GM12878 (cell line): ENCODE measurements at regions not wholly inside any gene's neighbourhood (a gene's known extent, or its start where the extent isn't known, plus 50 kb on each side); places are given as distances from the start of the nearest gene placed in this dataset.
A peak's percentile ranks its signal among the peaks of the same experiment; 100 is the strongest.

Experiments used
- ATAC-seq: fragments of 200-7000 bp; cut with Tn5 transposase; 3 replicates; pipeline ENCODE4 v1.9.1; 2020; ENCODE audit warnings: mild to moderate bottlenecking, moderate library complexity
- BruUV-seq: library from RNA; stranded (reverse); fragments of 400-500 nt; replicated peaks from 2 replicates; lab custom pipeline; 2021; lab: Mats Ljungman, UMichigan
- CTCF ChIA-PET: fragments of 300-600 bp; sonication (Branson Sonifier 250); formaldehyde crosslinking; extraction: SDS; loops from one replicate; lab custom pipeline; 2021; ENCODE audit warnings: inconsistent platforms; lab: Yijun Ruan, JAX
- POLR2A ChIA-PET: fragments of 350-600 bp; formaldehyde crosslinking; extraction: SDS; loops from one replicate; lab custom pipeline; 2021; ENCODE audit warnings: inconsistent platforms; lab: Charles Lee
- RAD21 ChIA-PET: fragments of 300-600 bp; sonication (Branson Sonifier 250); formaldehyde crosslinking; loops from one replicate; lab custom pipeline; 2023; ENCODE audit warnings: antibody characterized with exemption; ENCODE audit not compliant: unreplicated experiment; lab: Charles Lee
- SMC1A ChIA-PET: fragments of 300-600 bp; sonication (Branson Sonifier 250); formaldehyde crosslinking; loops from one replicate; lab custom pipeline; 2023; ENCODE audit not compliant: unreplicated experiment, uncharacterized antibody; lab: Charles Lee
- DNase-seq: peaks from one replicate; pipeline ENCODE4 v3.0.0-alpha.2; 2011; ENCODE audit warnings: low read depth, low spot score
- FAIRE-seq: peaks from 3 replicates; lab custom pipeline; 2011; peaks lifted over from hg19 to GRCh38; lab: Jason Lieb, UNC
- H2AFZ ChIP-seq: 2 replicates; pipeline ENCODE4 v1.6.0; 2011; ENCODE audit warnings: low read depth, low read length, control low read depth; ENCODE audit not compliant: control insufficient read depth
- H3K27ac ChIP-seq: 2 replicates; pipeline ENCODE4 v1.5.1; 2011; ENCODE audit warnings: control low read depth; ENCODE audit not compliant: control insufficient read depth, insufficient read depth
- H3K27me3 ChIP-seq, 2 experiments: replicated peaks in 1 of 2; 2 replicates each; pipeline versions ENCODE4 v1.6.0 to v1.6.1; 2011; ENCODE audit warnings: low read length in 1 of 2; ENCODE audit not compliant: control insufficient read depth in 2 of 2, insufficient read depth in 2 of 2
- H3K36me3 ChIP-seq, 2 experiments: 2 replicates each; pipeline ENCODE4 v1.5.1; 2011; ENCODE audit warnings: low read length in 1 of 2; ENCODE audit not compliant: control insufficient read depth in 2 of 2, insufficient read depth in 2 of 2
- H3K4me1 ChIP-seq: 2 replicates; pipeline ENCODE4 v1.6.1; 2011; ENCODE audit warnings: mild to moderate bottlenecking, low read length, moderate library complexity, mixed read lengths; ENCODE audit not compliant: control insufficient read depth, insufficient read depth
- H3K4me2 ChIP-seq: 2 replicates; pipeline ENCODE4 v1.6.0; 2011; ENCODE audit warnings: control low read depth; ENCODE audit not compliant: control insufficient read depth, insufficient read depth
- H3K4me3 ChIP-seq: fragments of 200-600 bp; sonication (generic); 2 replicates; pipeline ENCODE4 v1.5.1; 2016
- H3K79me2 ChIP-seq: 2 replicates; pipeline ENCODE4 v1.6.0; 2011; ENCODE audit warnings: low read length; ENCODE audit not compliant: control insufficient read depth, insufficient read depth
- H3K9ac ChIP-seq: 2 replicates; pipeline ENCODE4 v1.8.0; 2011; ENCODE audit warnings: low read length, control low read depth, mixed read lengths; ENCODE audit not compliant: control insufficient read depth, insufficient read depth
- H3K9me3 ChIP-seq: replicated peaks from 3 replicates; pipeline ENCODE4 v1.5.1; 2011; ENCODE audit warnings: mild to moderate bottlenecking, low read length; ENCODE audit not compliant: control insufficient read depth, insufficient read depth
- H4K20me1 ChIP-seq: 2 replicates; pipeline ENCODE4 v1.6.0; 2011; ENCODE audit not compliant: control insufficient read depth, insufficient read depth
- ASH2L ChIP-seq: fragments of 300-600, 200-600 bp; sonication (generic); IDR thresholded peaks from 2 replicates; pipeline ENCODE4 v1.6.1; 2017; ENCODE audit warnings: low read depth, mild to moderate bottlenecking, borderline replicate concordance
- BACH1 ChIP-seq: fragments of 450-650 bp; IDR thresholded peaks from 2 replicates; pipeline ENCODE4 v1.6.1; 2017; ENCODE audit warnings: mild to moderate bottlenecking, borderline replicate concordance
- BHLHE40 ChIP-seq, 2 experiments: fragments of 450-650 bp in 1 of 2; IDR thresholded peaks; 2 replicates each; pipeline ENCODE4 v1.6.1; 2011 to 2017; ENCODE audit warnings: low read depth in 2 of 2, borderline replicate concordance in 1 of 2, improper control_type of control experiment in 1 of 2, low read length in 1 of 2, mild to moderate bottlenecking in 1 of 2
- BMI1 ChIP-seq: fragments of 450-650 bp; IDR thresholded peaks from 2 replicates; pipeline ENCODE4 v1.6.1; 2016; ENCODE audit warnings: mild to moderate bottlenecking, moderate library complexity, borderline replicate concordance
- E4F1 ChIP-seq: fragments of 450-650 bp; IDR thresholded peaks from 2 replicates; pipeline ENCODE4 v1.6.1; 2018; ENCODE audit warnings: borderline replicate concordance, mild to moderate bottlenecking; ENCODE audit not compliant: partially characterized antibody
- ETV6 ChIP-seq, 2 experiments: fragments of 450-650 bp in 1 of 2; IDR thresholded peaks in 1 of 2; conservative IDR thresholded peaks in 1 of 2; 2 replicates each; pipeline ENCODE4 v1.6.1; 2014; ENCODE audit warnings: antibody characterized with exemption in 1 of 2, borderline replicate concordance in 1 of 2, low read depth in 1 of 2, mild to moderate bottlenecking in 1 of 2, moderate library complexity in 1 of 2
- IKZF1 ChIP-seq: fragments of 450-650 bp; conservative IDR thresholded peaks from 2 replicates; pipeline ENCODE4 v1.6.1; 2017; ENCODE audit warnings: antibody characterized with exemption, mild to moderate bottlenecking
- IRF4 ChIP-seq: IDR thresholded peaks from 2 replicates; pipeline ENCODE4 v1.6.1; 2011; ENCODE audit warnings: low read depth, low read length
- JUNB ChIP-seq: IDR thresholded peaks from 2 replicates; pipeline ENCODE4 v1.6.1; 2016; ENCODE audit warnings: antibody characterized with exemption, mild to moderate bottlenecking
- KAT2A ChIP-seq: conservative IDR thresholded peaks from 2 replicates; pipeline ENCODE4 v1.6.1; 2011; ENCODE audit warnings: low read depth, low read length; ENCODE audit not compliant: control insufficient read depth
- MAX ChIP-seq: IDR thresholded peaks from 2 replicates; pipeline ENCODE4 v1.6.1; 2012; ENCODE audit warnings: low read depth, low read length, improper control_type of control experiment
- MLLT1 ChIP-seq: fragments of 450-650 bp; IDR thresholded peaks from 2 replicates; pipeline ENCODE4 v1.6.1; 2016; ENCODE audit warnings: mild to moderate bottlenecking
- NBN ChIP-seq: fragments of 450-650 bp; IDR thresholded peaks from 2 replicates; pipeline ENCODE4 v1.6.1; 2016
- NFXL1 ChIP-seq: fragments of 450-650 bp; IDR thresholded peaks from 2 replicates; pipeline ENCODE4 v1.6.1; 2017; ENCODE audit warnings: antibody characterized with exemption, mild to moderate bottlenecking, borderline replicate concordance
- NR2C1 ChIP-seq: fragments of 450-650 bp; IDR thresholded peaks from 2 replicates; pipeline ENCODE4 v1.6.1; 2017; ENCODE audit warnings: antibody characterized with exemption, mild to moderate bottlenecking, moderate library complexity
- POLR2AphosphoS5 ChIP-seq: IDR thresholded peaks from 2 replicates; pipeline ENCODE4 v1.6.1; 2011; ENCODE audit warnings: mild to moderate bottlenecking, low read length, inconsistent platforms
- POU2F2 ChIP-seq: IDR thresholded peaks from 3 replicates; pipeline ENCODE4 v1.6.1; 2011; ENCODE audit warnings: low read depth, mild to moderate bottlenecking, low read length, borderline replicate concordance
- RBBP5 ChIP-seq: fragments of 200-600 bp; sonication (generic); conservative IDR thresholded peaks from 2 replicates; pipeline ENCODE4 v1.6.1; 2016
- RUNX3 ChIP-seq: IDR thresholded peaks from 2 replicates; pipeline ENCODE4 v1.6.1; 2012; ENCODE audit warnings: low read length, inconsistent platforms
- SMAD1 ChIP-seq: fragments of 450-650 bp; IDR thresholded peaks from 2 replicates; pipeline ENCODE4 v1.6.1; 2018; ENCODE audit warnings: mild to moderate bottlenecking, low read depth; ENCODE audit not compliant: partially characterized antibody
- SMAD5 ChIP-seq: IDR thresholded peaks from 2 replicates; pipeline ENCODE4 v1.6.1; 2016; ENCODE audit warnings: antibody characterized with exemption, low read depth
- SMARCA5 ChIP-seq: fragments of 450-650 bp; IDR thresholded peaks from 2 replicates; pipeline ENCODE4 v1.6.1; 2017; ENCODE audit warnings: mild to moderate bottlenecking
- TCF7 ChIP-seq: IDR thresholded peaks from 2 replicates; pipeline ENCODE4 v1.6.1; 2014; ENCODE audit warnings: antibody characterized with exemption, borderline replicate concordance
- WGBS: methylation state at CpG from one replicate; pipeline ENCODE4 v1.1.6; 2016; ENCODE audit warnings: low lambda C conversion rate; ENCODE audit not compliant: insufficient replicate concordance, insufficient coverage; ENCODE audit errors: missing lambda C conversion rate; 5-methylcytosine and 5-hydroxymethylcytosine counted together
- in situ Hi-C: fragments of 300-500 bp; cut with MboI; formaldehyde crosslinking; loops from 9 replicates; pipeline ENCODE4 v1.14.3; 2018; ENCODE audit warnings: mixed read lengths
- intact Hi-C: fragments of 100-400 bp; cut with micrococcal nuclease; formaldehyde crosslinking; loops from one replicate; pipeline ENCODE4 v1.14.2; 2022; ENCODE audit not compliant: unreplicated experiment

GRCh38 chr5:112525217-112525616, 106.1 kb upstream of the EPB41L4A start:
- in situ Hi-C loops = no loop called here
- DNase-seq = no peak
- TF ChIP-seq MAX = no peak
- TF ChIP-seq BHLHE40 (IDR thresholded peaks at IDR 0.05; ENCODE audit: borderline replicate concordance in 1 of 2, low read depth in 2 of 2, low read length in 1 of 2) = no peak
- no peak for TF ChIP-seq TCF7
- TF ChIP-seq POLR2AphosphoS5 = no peak
- no peak for TF ChIP-seq ETV6 (conservative IDR thresholded peaks at IDR 0.05 in 1 of 2, IDR thresholded peaks at IDR 0.05 in 1 of 2; ENCODE audit: borderline replicate concordance in 1 of 2, low read depth in 1 of 2)
- no peak for TF ChIP-seq SMARCA5
- TF ChIP-seq IRF4 = no peak
- no peak for TF ChIP-seq SMAD1
- no peak for TF ChIP-seq NR2C1
- TF ChIP-seq ASH2L = no peak
- TF ChIP-seq SMAD5 = no peak
- TF ChIP-seq JUNB = no peak
- no peak for TF ChIP-seq KAT2A
- 0 out of 2 replicates have a peak, but pooled peaks have one; percentile 7 for TF ChIP-seq RUNX3
- TF ChIP-seq RBBP5 = no peak
- TF ChIP-seq POU2F2 = no peak
- TF ChIP-seq BACH1 = no peak
- TF ChIP-seq IKZF1 = peak; percentile 26; the same call in 1 of the 2 replicates
- TF ChIP-seq MLLT1 = peak; percentile 86; the same call in 1 of the 2 replicates
- TF ChIP-seq NBN = no peak
- no peak for TF ChIP-seq NFXL1
- no peak for TF ChIP-seq E4F1
- no peak for TF ChIP-seq BMI1

More at GRCh38 chr5:112525217-112525616, 106.1 kb upstream of the EPB41L4A start:
- no peak for FAIRE-seq
- Histone ChIP-seq H2AFZ (no peak overlapping the region), H3K4me3 (no peak overlapping the region), H3K79me2 (no peaks in the 10 kb centered on the region; the same call in 1 of the 2 replicates), H3K9me3 (peaks cover 2% of the 10 kb centered on the region; the same call in 2 of the 3 replicates), H3K4me2 (no peak overlapping the region; the same call in 1 of the 2 replicates), H3K36me3 (no peaks in the 10 kb centered on the region), H3K27ac (no peak overlapping the region), H3K9ac (no peak overlapping the region), H3K4me1 (peaks cover 35% of the 10 kb centered on the region), H3K27me3 (no peaks in the 10 kb centered on the region), H4K20me1 (no peaks in the 10 kb centered on the region)
- BruUV-seq = no TSS peak
- ChIA-PET RAD21 (interaction anchor here (8.8 kb wide), 1 partner anchor 32 kb away, joined by 81 read pairs; no protein-coding TSS in a partner anchor), CTCF (interaction anchor here (1.2 to 1.5 kb wide), 2 partner anchors 32 to 349 kb away, joined by 6 to 20 read pairs; no protein-coding TSS in a partner anchor), SMC1A (interaction anchor here (1.1 to 12.9 kb wide), 2 partner anchors 18 to 33 kb away, joined by 3 to 166 read pairs; no protein-coding TSS in a partner anchor), POLR2A (no interaction called here)
- ATAC-seq = no peak
- intact Hi-C loops = loop anchor here (5.0 to 10.0 kb wide), 2 partner anchors 348 to 1010 kb away; partner anchors contain the start of gene STARD4
- WGBS = 90% methylated on average over 6 of the region's 6 CpGs
